GM20431 (cell line): ENCODE measurements at regions not wholly inside any gene's neighbourhood (a gene's known extent, or its start where the extent isn't known, plus 50 kb on each side); places are given as distances from the start of the nearest gene placed in this dataset.
"Not testable (repeated sequence)": the region's sequence is repeated elsewhere in the genome, so short reads cannot be mapped to it uniquely, and the experiment has no call there.

Experiments
- in situ Hi-C: fragments of 300-500 bp; cut with MseI, MboI; formaldehyde crosslinking; loops from one replicate; pipeline ENCODE4 v1.15.0; 2020; ENCODE audit warnings: low sequenced_read_pairs; ENCODE audit not compliant: unreplicated experiment

- in situ Hi-C loops = not testable (repeated sequence)
These were observed 215.6 kb upstream of the C1QTNF3 start for GRCh38 chr5:34258598-34258997.

- in situ Hi-C loops = not testable (repeated sequence)
These were observed 218.0 kb upstream of the C1QTNF3 start for GRCh38 chr5:34261020-34261419.

DNA sequence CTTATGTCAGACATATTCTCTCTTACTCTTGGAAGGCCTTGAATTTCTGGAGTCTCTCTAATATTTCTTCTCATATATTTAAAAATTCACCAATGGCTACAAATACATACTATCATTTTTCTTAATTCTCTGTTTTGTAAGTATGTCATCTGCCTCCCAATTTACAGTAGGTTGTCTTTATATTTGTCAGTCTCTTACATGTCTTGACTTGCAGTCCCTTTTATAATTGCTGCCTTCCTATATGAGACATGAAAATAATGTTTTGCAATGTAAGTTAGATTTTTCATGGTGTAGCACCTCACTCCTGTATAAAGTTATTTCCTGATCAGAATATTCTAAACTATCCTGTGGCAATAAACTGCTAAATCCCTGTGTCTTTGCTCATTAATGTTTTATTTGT, 223.1 kb upstream of the C1QTNF3 start:
- in situ Hi-C loops = not testable (repeated sequence)

- in situ Hi-C loops = not testable (repeated sequence)
These were observed 253.7 kb upstream of the C1QTNF3 start for GRCh38 chr5:34296759-34297158.

DNA sequence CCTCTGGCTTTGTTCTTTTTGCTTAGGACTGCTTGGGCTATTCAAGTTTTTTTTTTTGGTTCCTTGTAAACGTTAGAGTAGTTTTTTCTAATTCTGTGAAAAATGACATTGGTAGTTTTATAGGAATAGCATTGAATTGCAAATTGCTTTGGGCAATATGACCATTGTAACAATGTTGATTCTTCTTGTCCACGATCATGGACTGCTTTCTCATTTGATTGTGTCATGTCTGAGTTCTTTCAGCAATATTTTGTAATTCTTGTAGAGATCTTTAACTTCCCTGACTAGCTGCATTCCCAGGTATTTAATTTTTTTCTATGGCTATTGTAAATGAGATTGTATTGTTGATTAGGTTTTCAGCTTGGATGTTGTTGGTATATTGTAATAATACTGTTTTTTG, 286.2 kb upstream of the C1QTNF3 start:
- in situ Hi-C loops = not testable (repeated sequence)

GRCh38 chr5:34329611-34330108, 286.6 kb upstream of the C1QTNF3 start:
- in situ Hi-C loops = not testable (repeated sequence)

- in situ Hi-C loops = not testable (repeated sequence)
These were observed 289.0 kb upstream of the C1QTNF3 start for GRCh38 chr5:34331928-34332454.

DNA sequence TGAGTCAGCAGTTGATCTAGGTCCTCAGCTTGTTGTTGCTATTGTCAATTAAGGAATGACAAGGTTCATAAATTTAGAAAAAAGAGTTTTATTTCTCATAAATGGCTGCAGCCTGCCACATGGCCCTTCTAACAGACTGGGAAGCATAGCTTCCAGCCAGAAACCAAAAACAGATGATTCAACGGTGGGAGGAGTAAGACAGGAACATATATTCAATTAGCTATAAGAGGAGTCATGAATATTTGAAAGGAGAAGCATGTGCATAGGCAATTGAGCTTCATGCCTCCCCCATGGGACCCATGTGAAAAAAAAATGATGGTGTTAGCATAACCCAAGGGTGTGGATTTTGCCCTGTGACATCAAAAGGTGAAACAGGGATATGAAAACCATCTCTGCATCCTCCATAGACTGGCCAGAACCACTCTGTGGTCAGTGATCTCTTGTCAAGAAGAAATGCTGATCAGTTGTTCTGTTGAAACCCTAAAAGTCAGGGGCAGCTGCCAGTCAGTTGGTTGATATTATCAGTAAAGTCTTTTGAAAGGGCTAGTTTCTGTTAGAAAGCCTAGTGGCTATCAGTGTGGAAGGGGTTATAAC, 296.5 kb upstream of the C1QTNF3 start:
- in situ Hi-C loops = not testable (repeated sequence)

GRCh38 chr5:34354440-34354839, 301.7 kb upstream of the RAI14 start:
- in situ Hi-C loops = not testable (repeated sequence)

DNA sequence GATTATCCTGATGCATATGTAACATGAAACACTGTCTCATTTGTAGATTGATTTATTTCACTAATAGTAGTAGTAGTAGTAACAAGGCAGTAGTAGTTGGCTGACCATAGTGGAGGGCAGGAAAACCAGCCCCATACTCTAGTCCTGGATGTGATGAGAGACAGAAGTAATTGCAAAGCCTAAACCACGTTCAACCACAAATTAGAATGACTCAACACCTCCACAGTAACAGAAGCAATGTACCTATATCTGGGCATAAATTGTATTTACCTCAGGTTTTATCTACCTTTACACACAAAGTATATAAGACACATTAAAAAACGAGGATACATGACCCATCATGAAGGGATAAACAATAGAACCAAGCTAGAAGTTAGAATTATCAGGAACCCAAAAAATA, 284.7 kb upstream of the RAI14 start:
- in situ Hi-C loops = not testable (repeated sequence)

GRCh38 chr5:34371817-34372216, 284.3 kb upstream of the RAI14 start:
- in situ Hi-C loops = not testable (repeated sequence)

- in situ Hi-C loops = not testable (repeated sequence)
These were observed 283.4 kb upstream of the RAI14 start for GRCh38 chr5:34372739-34373138.

- in situ Hi-C loops = not testable (repeated sequence)
These were observed 278.5 kb upstream of the RAI14 start for GRCh38 chr5:34377651-34378050.

DNA sequence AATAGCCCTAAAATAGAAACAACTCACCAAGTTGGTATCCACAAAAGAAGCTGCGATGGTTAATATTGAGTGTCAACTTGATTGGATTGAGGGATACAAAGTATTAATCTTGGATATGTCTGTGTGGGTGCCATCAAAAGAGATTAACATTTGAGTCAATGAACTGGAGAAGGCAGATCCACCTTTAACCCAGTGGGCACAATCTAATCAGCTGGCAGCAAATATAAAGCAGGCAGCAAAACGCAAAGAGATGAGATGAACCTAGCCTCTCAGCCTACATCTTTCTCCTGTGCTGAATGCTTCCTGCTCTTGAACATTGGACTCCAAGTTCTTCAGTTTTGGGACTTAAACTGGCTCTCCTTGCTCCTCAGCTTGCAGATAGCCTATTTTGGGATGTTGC, 277.6 kb upstream of the RAI14 start:
- in situ Hi-C loops = not testable (repeated sequence)

GRCh38 chr5:34388754-34389153, 267.4 kb upstream of the RAI14 start:
- in situ Hi-C loops = not testable (repeated sequence)

- in situ Hi-C loops = no loop called here
These were observed 246.8 kb upstream of the RAI14 start for GRCh38 chr5:34409373-34409772.

DNA sequence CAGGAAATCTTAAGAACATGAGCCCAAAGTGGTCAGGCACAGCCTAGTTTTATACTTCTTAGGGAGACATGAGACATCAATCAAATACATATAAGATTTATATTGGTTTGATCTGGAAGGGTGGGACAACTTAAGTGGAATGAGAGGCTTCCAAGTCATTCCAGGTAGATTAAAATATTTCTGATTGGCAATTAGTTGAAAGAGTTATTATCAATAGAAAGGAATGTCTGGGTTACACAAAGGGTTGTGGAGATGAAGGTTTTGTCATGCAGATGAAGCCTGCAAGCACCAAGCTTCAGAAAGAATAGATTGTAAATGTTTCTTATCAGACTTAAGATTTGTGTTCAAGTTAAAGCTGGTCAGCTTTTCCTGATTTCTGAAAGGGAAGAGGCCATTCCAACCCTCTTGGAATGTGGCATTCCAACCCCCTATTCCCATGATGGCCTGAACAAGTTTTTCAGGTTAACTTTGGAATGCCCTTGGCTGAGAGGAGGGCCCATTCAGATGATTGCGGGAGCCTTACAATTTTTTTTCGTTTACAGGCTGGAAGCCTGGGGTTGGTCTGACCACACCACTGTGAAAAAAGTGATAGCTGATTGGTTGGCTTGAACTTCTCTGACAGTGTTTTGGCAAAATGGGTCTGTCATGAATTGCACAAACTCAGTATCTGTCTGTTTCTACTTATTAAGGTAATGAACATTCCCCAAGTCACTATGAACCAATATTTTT, 245.6 kb upstream of the RAI14 start:
- in situ Hi-C loops = no loop called here

DNA sequence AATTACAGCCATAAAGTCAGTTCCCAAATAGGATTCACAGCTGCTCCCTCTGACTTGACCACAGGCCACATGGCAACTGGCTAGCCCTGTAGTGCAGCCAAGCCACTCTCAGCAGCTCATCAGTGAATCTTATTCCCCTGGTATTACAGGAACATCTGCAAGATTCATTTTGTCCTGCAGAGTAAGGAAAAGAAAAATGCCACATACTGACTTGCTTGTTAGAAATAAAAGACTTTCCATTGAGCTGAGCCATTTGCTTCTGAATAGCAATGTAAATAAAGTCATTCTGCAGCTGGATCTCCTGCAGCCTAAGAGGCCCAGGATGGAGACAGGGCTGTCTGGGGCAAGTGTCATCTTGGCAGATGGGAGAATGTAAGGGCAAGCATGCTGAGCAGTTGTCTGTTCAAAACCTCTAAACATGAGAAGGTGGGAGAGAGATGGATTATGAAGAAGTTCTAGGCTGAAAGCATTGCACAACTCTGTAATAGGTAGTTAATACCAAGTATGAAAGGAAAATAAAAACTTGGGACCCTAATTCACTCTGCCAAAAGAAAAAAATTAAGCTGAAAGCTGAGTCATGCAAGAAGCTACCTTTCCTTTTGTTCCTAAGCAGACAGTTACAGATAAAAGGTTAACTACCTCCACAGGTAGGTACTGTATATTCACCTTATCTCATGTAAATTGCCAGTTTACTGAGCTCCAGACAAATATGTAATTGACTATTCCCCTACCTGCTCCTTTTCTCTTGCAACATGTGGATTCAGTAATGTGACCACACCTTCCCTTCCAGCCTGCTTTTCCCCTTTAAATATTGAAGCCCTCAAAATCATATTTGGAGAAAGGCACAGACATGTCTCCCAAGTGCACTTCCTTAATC, 244.4 kb upstream of the RAI14 start:
- in situ Hi-C loops = no loop called here

DNA sequence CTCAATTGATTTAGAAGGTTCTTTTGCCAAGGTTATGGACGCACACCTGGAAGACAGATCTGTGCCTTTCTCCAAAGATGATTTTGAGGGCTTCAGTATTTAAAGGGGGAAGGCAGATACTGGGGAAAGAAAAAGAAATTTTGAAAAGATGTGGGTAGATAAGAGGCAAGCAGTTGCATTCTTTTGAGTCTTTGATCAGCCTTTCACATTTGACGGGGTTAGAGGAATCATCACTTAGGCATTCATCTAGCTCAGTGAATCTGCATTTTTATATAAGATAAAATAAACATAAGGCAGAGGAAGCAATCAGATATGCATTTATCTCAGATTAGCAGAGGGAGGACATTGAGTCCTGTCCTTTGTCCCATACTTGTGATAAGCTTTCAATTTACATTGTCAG, 243.4 kb upstream of the RAI14 start:
- in situ Hi-C loops = no loop called here

DNA sequence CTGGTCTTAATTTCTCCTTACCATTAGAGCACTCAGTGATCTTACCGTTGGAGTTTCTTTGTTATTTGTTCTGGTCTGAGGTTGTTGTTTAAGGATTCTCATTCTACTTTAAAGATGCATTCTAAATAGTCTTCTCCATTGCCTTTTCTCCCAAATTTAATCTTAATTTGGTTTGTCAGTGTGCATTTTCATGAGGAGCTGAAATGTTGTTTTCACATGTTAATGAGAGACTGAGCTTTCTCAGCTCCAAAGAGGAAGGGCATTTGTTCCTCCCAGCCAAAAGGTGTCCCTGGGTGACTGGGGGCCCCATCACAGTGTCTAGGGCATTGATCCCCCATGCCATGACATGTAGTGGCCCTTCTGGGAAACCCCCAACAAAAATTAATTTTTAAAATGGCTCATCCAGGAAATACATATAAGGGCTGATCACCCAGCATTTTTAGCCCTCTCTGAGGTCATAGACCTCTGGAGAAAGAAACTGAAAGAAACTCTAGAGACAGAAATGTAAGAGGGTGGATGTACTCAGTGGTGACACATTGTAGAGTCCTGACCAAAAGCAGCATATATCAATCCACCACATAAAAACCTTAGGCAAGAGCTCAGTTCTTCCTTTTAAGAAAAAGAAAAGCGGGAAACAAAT, 240.4 kb upstream of the RAI14 start:
- in situ Hi-C loops = no loop called here
